Neuronal stem cell (in vitro differentiated cells): ENCODE measurements at regions not wholly inside any gene's neighbourhood (a gene's known extent, or its start where the extent isn't known, plus 50 kb on each side); places are given as distances from the start of the nearest gene placed in this dataset.

ENCODE experiments used
- DNase-seq: peaks from one replicate; pipeline ENCODE4 v3.0.0-alpha.2; 2013; ENCODE audit warnings: low spot score
- H2AFZ ChIP-seq: one replicate; pipeline ENCODE4 v1.6.1; 2013; ENCODE audit warnings: mild to moderate bottlenecking, low read length, inconsistent platforms
- H2AK5ac ChIP-seq: 2 replicates; pipeline ENCODE4 v1.6.1; 2013; ENCODE audit warnings: low read depth, mild to moderate bottlenecking, inconsistent platforms, low read length, moderate library complexity, mixed read lengths
- H2BK120ac ChIP-seq: 2 replicates; pipeline ENCODE4 v1.6.1; 2013; ENCODE audit warnings: low read depth, mild to moderate bottlenecking, inconsistent platforms, low read length, moderate library complexity, mixed read lengths
- H2BK12ac ChIP-seq: one replicate; pipeline ENCODE4 v1.6.1; 2013; ENCODE audit warnings: low read length, inconsistent platforms
- H2BK15ac ChIP-seq: 2 replicates; pipeline ENCODE4 v1.6.1; 2013; ENCODE audit warnings: mild to moderate bottlenecking, low read length, inconsistent platforms, mixed read lengths
- H2BK5ac ChIP-seq: one replicate; pipeline ENCODE4 v1.6.1; 2013; ENCODE audit warnings: inconsistent platforms, mild to moderate bottlenecking, low read length, moderate library complexity
- H3K14ac ChIP-seq: one replicate; pipeline ENCODE4 v1.6.1; 2013; ENCODE audit warnings: low read length, inconsistent platforms
- H3K18ac ChIP-seq: 2 replicates; pipeline ENCODE4 v1.6.1; 2013; ENCODE audit warnings: low read length, inconsistent platforms
- H3K23ac ChIP-seq: 2 replicates; pipeline ENCODE4 v1.6.1; 2013; ENCODE audit warnings: low read depth, mild to moderate bottlenecking, mixed read lengths, low read length, inconsistent platforms; ENCODE audit not compliant: poor library complexity
- H3K27ac ChIP-seq: replicated peaks from 3 replicates; pipeline ENCODE4 v1.5.1; 2013; ENCODE audit warnings: low read length, inconsistent platforms
- H3K27me3 ChIP-seq, 3 experiments: 2 replicates each; pipeline ENCODE4 v1.6.1; 2013; ENCODE audit warnings: low read length in 3 of 3, mild to moderate bottlenecking in 2 of 3, inconsistent platforms in 1 of 3, low read depth in 1 of 3, mixed read lengths in 1 of 3, moderate library complexity in 1 of 3; ENCODE audit not compliant: control insufficient read depth in 3 of 3, insufficient read depth in 3 of 3
- H3K36me3 ChIP-seq, 2 donors: replicated peaks in 1 of 2; 2 replicates each; pipeline ENCODE4 v1.6.1; 2013; ENCODE audit warnings: low read length in 2 of 2; ENCODE audit not compliant: control insufficient read depth in 2 of 2, insufficient read depth in 2 of 2
- H3K4ac ChIP-seq: 2 replicates; pipeline ENCODE4 v1.6.1; 2013; ENCODE audit warnings: inconsistent platforms, mild to moderate bottlenecking, low read length, moderate library complexity
- H3K4me1 ChIP-seq, 2 donors: 1 replicate in 1 of 2; 2 replicates in 1 of 2; pipeline ENCODE4 v1.6.1; 2013; ENCODE audit warnings: low read length in 2 of 2, low read depth in 1 of 2; ENCODE audit not compliant: control insufficient read depth in 2 of 2, insufficient read depth in 1 of 2
- H3K4me2 ChIP-seq: one replicate; pipeline ENCODE4 v1.6.1; 2013; ENCODE audit warnings: mild to moderate bottlenecking, low read length, inconsistent platforms; ENCODE audit not compliant: insufficient read depth, poor library complexity, severe bottlenecking
- H3K4me3 ChIP-seq, 2 donors: 2 replicates each; pipeline ENCODE4 v1.5.1; 2013; ENCODE audit warnings: low read length in 2 of 2, mild to moderate bottlenecking in 2 of 2, inconsistent platforms in 1 of 2, moderate library complexity in 1 of 2
- H3K79me1 ChIP-seq: one replicate; pipeline ENCODE4 v1.6.1; 2013; ENCODE audit warnings: low read depth, mild to moderate bottlenecking, inconsistent platforms, low read length, moderate library complexity
- H3K9ac ChIP-seq: one replicate; pipeline ENCODE4 v1.6.1; 2013; ENCODE audit warnings: mild to moderate bottlenecking, low read depth, low read length, inconsistent platforms; ENCODE audit not compliant: poor library complexity
- H3K9me3 ChIP-seq, 2 donors: replicated peaks in 1 of 2; 2 replicates each; pipeline versions ENCODE3 to v1.6.1; 2013; ENCODE audit warnings: low read length in 2 of 2, mild to moderate bottlenecking in 2 of 2, inconsistent platforms in 1 of 2, low read depth in 1 of 2, mixed read lengths in 1 of 2, moderate library complexity in 1 of 2; ENCODE audit not compliant: control insufficient read depth in 2 of 2, insufficient read depth in 1 of 2
- H4K8ac ChIP-seq: one replicate; pipeline ENCODE4 v1.6.1; 2013; ENCODE audit warnings: low read depth, mild to moderate bottlenecking, inconsistent platforms, low read length, moderate library complexity
- H4K91ac ChIP-seq: one replicate; pipeline ENCODE4 v1.6.1; 2013; ENCODE audit warnings: low read length, low read depth, mild to moderate bottlenecking, inconsistent platforms; ENCODE audit not compliant: poor library complexity
- WGBS, 2 donors: extraction: QIAGEN DNeasy Blood & Tissue Kit; methylation state at CpG; one replicate each; pipeline ENCODE4 v1.1.7; 2013; ENCODE audit warnings: missing lambda C conversion rate in 2 of 2, mixed read lengths in 1 of 2; ENCODE audit not compliant: insufficient read length in 2 of 2, insufficient replicate concordance in 1 of 2; ENCODE audit errors: extremely low coverage in 2 of 2; 5-methylcytosine and 5-hydroxymethylcytosine counted together

DNA sequence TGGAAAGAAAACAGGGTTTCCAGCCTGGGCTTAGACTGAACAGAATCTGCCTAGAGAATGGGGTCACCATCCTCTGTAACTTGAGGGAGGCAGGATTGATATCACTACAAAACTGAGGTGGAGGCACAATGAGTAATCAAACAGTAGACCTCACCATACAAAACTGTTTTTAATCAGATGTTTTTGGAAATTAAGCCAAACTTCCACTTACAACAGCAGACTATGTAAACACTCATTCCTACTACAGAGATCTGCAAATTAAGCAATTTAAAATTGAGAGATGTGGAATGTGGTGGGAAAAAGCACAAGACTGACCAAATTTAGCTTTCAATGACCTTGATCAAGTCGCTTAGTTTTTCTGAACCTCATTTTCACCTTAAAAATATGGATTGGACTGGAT is 104.3 kb upstream of the SLC38A4 start:
- WGBS, 2 donors = no CpG with 5 or more reads among the region's 1 CpG
- H3K27ac ChIP-seq = no peak overlapping the region
- H4K91ac ChIP-seq = no peak overlapping the region
- H2BK5ac ChIP-seq = no peak overlapping the region
- no peak for DNase-seq
- H2BK15ac ChIP-seq = no peak overlapping the region
- H3K79me1 ChIP-seq = no peaks in the 10 kb centered on the region
- no peak overlapping the region for H2AK5ac ChIP-seq
- H3K9me3 ChIP-seq = peaks cover 0 to 4% of the 10 kb centered on the region in 2 donors
- no peak overlapping the region for H3K14ac ChIP-seq
- no peak overlapping the region for H2AFZ ChIP-seq
- no peaks in the 10 kb centered on the region for H3K36me3 ChIP-seq
- H3K9ac ChIP-seq = no peak overlapping the region
- no peak overlapping the region for H4K8ac ChIP-seq
- H3K23ac ChIP-seq = no peak overlapping the region
- H3K4me2 ChIP-seq = no peak overlapping the region
- H2BK120ac ChIP-seq = no peak overlapping the region
- H3K4me1 ChIP-seq = no peaks in the 10 kb centered on the region
- no peak overlapping the region for H2BK12ac ChIP-seq
- no peak overlapping the region for H3K18ac ChIP-seq
- H3K27me3 ChIP-seq = no peaks in the 10 kb centered on the region
- H3K4ac ChIP-seq = no peak overlapping the region
- no peak overlapping the region for H3K4me3 ChIP-seq

- Histone ChIP-seq H3K36me3 (no peaks in the 10 kb centered on the region), H3K27ac (no peak overlapping the region), H2BK12ac (no peak overlapping the region), H2BK5ac (no peak overlapping the region), H2AFZ (no peak overlapping the region), H3K4me2 (no peak overlapping the region), H3K4me3 (no peak overlapping the region), H3K14ac (no peak overlapping the region), H3K9me3 (peaks cover 0 to 4% of the 10 kb centered on the region in 2 donors), H2AK5ac (no peak overlapping the region), H3K4ac (no peak overlapping the region), H4K8ac (no peak overlapping the region), H4K91ac (no peak overlapping the region), H3K79me1 (no peaks in the 10 kb centered on the region), H2BK15ac (no peak overlapping the region), H2BK120ac (no peak overlapping the region), H3K4me1 (peaks cover 0 to 1% of the 10 kb centered on the region in 2 donors), H3K27me3 (no peaks in the 10 kb centered on the region), H3K18ac (no peak overlapping the region), H3K23ac (no peak overlapping the region), H3K9ac (no peak overlapping the region)
- no CpG with 5 or more reads among the region's 1 CpG for WGBS, 2 donors
- DNase-seq = peak; percentile 5
Observed at GRCh38 chr12:46933947-46934346, 108.2 kb upstream of the SLC38A4 start.

DNA sequence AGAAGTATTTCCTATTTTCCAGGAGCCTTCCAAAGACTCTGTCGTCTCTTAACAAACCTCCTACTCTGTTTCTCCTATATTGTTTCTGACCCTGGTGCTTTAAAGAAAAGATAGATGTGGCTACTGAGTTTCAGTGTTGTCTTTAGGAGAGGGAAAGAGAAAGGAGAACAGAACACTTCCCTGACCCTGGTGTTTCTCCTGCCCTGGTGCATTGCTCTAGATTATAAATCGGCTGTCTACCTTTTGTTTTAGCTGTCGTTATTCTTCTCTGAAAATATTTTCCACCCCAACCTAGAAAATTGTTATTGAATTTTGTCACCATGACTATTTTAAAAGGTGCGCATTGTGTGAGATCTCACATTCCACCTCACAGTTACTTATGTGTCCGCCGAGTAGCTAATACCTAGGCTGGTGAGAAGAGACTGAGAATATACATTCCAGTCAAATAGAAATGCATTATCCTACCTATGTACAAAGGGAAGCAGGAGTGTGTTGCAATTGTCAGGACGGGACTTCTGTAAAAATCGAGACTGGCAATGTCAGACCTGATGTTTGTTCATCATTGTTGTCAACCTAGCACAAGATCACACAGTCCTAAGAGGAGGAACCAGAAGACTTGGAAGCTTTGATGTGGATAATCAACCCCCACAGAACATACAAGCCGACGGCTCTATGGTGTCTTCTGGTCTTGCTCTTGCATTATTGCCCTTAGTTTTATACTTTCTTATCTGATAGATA is 108.7 kb upstream of the SLC38A4 start:
- Histone ChIP-seq H3K4me2 (no peak overlapping the region), H3K9ac (no peak overlapping the region)
- no CpG with 5 or more reads among the region's 10 CpGs for WGBS, 2 donors

DNA sequence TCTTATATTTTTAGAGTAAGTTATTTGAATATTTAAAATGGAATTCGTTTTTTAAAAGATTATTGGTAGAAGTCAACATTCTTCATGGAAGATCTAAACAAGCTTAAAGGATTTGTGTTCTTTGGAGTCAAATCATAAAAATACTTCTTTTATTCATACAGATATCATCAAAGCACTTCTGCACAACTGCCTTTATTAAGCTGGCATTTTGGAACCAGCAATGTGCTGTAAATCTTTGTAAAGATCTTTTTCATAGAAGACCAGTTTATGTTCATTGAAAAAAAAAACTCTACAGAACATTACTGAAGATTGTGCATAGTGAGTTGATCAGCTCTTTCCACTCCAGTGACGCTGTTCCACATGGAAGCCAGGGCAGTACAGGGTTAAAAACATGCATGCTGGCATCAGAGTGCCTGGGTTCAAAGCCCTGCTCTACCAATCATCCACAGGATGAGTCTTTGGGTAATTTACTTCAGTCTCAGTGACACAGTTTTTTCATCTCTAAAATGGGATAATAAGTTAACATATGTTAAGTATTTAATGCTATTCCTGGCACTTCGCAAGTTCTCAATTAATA is 109.6 kb upstream of the SLC38A4 start:
- Histone ChIP-seq H3K9ac (no peak overlapping the region), H2BK12ac (no peak overlapping the region), H3K4me3 (no peak overlapping the region), H3K9me3 (peaks cover 0 to 4% of the 10 kb centered on the region in 2 donors), H3K4me2 (no peak overlapping the region), H4K8ac (no peak overlapping the region), H2BK15ac (no peak overlapping the region), H4K91ac (no peak overlapping the region), H3K27me3 (no peaks in the 10 kb centered on the region), H3K79me1 (no peaks in the 10 kb centered on the region), H2BK5ac (no peak overlapping the region), H3K4me1 (peaks cover 0 to 1% of the 10 kb centered on the region in 2 donors), H3K18ac (no peak overlapping the region), H3K36me3 (no peaks in the 10 kb centered on the region), H2AK5ac (no peak overlapping the region), H3K27ac (no peak overlapping the region), H3K23ac (no peak overlapping the region), H2AFZ (no peak overlapping the region), H3K4ac (no peak overlapping the region), H2BK120ac (no peak overlapping the region), H3K14ac (no peak overlapping the region)
- 83% methylated on average over 1 of the region's 3 CpGs; no CpG with 5 or more reads in 1 of the 2 donors for WGBS, 2 donors
- DNase-seq = no peak

More for the DNA sequence above, 108.7 kb upstream of the SLC38A4 start:
- Histone ChIP-seq H2BK12ac (no peak overlapping the region), H3K36me3 (no peaks in the 10 kb centered on the region), H3K18ac (no peak overlapping the region), H4K8ac (no peak overlapping the region), H2BK15ac (no peak overlapping the region), H2AK5ac (no peak overlapping the region), H2BK120ac (no peak overlapping the region), H3K14ac (no peak overlapping the region), H3K79me1 (no peaks in the 10 kb centered on the region), H3K4ac (no peak overlapping the region), H3K9me3 (peaks cover 0 to 4% of the 10 kb centered on the region in 2 donors), H3K23ac (no peak overlapping the region), H2AFZ (no peak overlapping the region), H3K27ac (no peak overlapping the region), H2BK5ac (no peak overlapping the region), H3K4me3 (no peak overlapping the region), H3K4me1 (peaks cover 0 to 1% of the 10 kb centered on the region in 2 donors), H4K91ac (no peak overlapping the region), H3K27me3 (no peaks in the 10 kb centered on the region)
- DNase-seq = no peak
